ENCODE measurements at regions not wholly inside any gene's neighbourhood (a gene's known extent, or its start where the extent isn't known, plus 50 kb on each side); places are given as distances from the start of the nearest gene placed in this dataset.

DNA sequence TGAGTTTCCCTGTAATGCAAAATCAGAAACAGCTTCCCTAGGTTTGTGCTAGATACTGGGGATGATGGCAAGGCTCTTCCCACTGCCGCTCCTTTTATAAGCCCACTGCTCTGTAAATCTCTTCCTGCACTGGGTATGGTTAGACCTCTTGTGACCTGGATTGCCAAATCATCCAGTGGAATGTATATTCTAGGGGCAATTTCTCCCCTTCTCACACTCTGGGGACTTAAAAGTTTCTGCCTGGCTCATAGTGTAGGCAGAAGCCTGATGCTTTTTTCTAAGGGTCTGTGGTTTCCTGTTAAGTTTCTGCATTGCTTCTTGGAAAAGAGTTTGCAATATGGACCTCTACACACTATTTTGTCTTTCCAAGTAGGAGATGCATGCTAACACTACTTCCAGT lies 1582.0 kb upstream of the PCDH20 start:
- no peak for TF ChIP-seq ZFX (IDR thresholded peaks at IDR 0.05)
- TF ChIP-seq, protein P1, sequence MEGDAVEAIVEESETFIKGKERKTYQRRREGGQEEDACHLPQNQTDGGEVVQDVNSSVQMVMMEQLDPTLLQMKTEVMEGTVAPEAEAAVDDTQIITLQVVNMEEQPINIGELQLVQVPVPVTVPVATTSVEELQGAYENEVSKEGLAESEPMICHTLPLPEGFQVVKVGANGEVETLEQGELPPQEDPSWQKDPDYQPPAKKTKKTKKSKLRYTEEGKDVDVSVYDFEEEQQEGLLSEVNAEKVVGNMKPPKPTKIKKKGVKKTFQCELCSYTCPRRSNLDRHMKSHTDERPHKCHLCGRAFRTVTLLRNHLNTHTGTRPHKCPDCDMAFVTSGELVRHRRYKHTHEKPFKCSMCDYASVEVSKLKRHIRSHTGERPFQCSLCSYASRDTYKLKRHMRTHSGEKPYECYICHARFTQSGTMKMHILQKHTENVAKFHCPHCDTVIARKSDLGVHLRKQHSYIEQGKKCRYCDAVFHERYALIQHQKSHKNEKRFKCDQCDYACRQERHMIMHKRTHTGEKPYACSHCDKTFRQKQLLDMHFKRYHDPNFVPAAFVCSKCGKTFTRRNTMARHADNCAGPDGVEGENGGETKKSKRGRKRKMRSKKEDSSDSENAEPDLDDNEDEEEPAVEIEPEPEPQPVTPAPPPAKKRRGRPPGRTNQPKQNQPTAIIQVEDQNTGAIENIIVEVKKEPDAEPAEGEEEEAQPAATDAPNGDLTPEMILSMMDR (conservative IDR thresholded peaks at IDR 0.05) = no peak
- H3K27ac ChIP-seq = no peak overlapping the region

DNA sequence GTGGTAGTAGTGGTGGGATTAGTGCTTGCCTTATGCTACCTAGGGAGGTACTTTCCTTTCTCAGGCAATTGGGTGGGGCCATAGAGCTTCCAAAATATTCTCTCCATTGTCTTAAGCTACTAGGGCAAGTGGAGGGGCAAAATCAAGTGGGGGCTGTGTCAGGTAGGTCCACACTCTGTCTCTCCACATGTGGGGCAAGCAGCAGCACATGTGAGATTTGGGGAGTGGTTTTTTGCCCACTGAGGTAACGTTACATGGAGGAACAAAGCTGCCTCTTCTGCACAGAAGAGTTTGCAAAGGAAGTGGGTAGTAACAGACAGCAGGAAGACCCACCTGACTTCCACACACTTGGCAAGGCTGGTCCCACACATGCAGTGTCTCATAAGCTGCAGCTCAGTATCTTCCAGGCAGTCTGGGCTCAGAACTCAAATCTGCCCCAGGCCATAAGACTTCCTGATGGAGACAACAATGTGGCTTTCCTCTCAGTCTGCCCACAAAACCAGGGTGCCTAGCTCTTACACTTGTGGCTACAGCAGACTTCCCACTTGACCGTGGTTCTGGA lies 1581.5 kb upstream of the PCDH20 start:
- no peak overlapping the region for H3K27ac ChIP-seq
- no peak for TF ChIP-seq ZFX (IDR thresholded peaks at IDR 0.05)
- TF ChIP-seq, protein P1 (conservative IDR thresholded peaks at IDR 0.05) = no peak

DNA sequence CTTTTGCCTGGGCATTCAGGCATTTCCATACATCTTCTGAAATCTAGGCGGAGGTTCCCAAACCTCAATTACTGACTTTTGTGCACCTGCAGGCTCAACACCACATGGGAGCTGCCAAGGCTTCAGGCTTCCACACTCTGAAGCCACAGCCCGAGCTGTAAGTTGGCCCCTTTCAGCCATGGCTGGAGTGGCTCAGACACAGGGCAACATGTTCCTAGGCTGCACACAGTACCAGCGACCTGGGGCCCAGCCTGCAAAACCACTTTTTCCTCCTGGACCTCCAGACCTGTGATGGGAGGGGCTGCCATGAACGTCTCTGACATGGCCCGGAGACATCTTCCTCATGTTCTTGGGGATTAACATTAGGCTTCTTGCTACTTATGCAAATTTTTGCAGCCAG lies 1558.2 kb upstream of the PCDH20 start:
- no peak overlapping the region for H3K27ac ChIP-seq
- TF ChIP-seq, protein P1 (conservative IDR thresholded peaks at IDR 0.05) = no peak

DNA sequence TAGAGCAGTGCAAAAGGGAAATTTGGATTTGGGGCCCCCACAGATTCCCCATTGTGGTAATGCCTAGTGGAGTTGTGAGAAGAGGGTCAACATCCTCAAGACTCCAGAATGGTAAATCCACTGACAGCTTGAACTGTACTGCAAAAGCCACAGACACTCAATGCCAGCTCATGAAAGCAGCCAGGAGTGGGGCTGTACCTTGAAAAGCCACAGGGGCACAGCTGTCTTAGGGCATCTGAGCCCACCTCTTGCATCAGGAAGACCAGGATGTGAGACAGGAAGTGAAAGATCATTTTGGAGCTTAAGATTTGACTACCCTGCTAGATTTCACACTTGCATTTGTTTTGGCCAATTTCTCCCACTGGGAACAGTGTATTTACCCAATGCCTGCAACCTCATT lies 1548.9 kb upstream of the PCDH20 start:
- no peak overlapping the region for H3K27ac ChIP-seq
- TF ChIP-seq ZFX (IDR thresholded peaks at IDR 0.05) = no peak
- TF ChIP-seq, protein P1 (conservative IDR thresholded peaks at IDR 0.05) = no peak

DNA sequence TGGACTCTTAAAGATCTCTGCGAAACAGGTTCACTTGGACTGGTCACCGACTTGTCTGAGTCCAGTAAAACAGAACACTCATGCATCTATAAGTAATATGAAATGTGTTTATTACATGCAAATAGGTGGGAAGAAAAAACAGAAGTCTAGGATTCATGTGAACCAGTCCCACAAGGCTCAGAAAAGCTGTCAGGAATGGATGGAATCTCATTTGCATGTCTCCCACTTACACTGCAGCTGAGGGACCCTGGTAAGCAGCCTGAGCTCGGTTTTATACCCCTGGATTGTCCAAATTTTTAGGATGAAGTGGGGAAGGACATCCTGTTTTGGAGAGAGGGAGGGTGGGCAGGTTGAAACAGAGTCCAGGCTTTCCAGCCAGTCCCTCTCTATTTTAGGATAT lies 1545.1 kb upstream of the PCDH20 start:
- TF ChIP-seq ZFX (IDR thresholded peaks at IDR 0.05) = no peak
- TF ChIP-seq, protein P1 (conservative IDR thresholded peaks at IDR 0.05) = no peak
- no peak overlapping the region for H3K27ac ChIP-seq

DNA sequence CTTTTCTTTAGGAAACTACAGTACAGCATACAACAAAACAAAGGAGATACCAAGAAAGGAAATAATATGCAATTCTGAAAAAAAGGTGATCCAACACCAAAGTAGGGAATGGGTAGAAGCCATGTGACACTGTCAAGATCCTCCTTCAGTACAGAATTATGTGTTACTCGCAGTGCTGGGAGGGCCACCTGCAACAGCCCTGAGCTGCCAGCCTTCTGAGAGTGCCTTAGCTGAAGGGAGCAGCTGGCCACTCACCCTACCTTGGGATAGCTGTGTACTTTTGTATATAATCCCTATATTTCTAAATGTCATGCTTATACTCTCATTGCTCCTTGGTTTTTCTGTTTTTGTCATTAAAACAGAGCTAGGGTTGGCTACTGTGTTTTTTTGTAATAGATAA lies 1518.2 kb upstream of the PCDH20 start:
- no peak overlapping the region for H3K27ac ChIP-seq
- TF ChIP-seq, protein P1 (conservative IDR thresholded peaks at IDR 0.05) = no peak
- TF ChIP-seq ZFX (IDR thresholded peaks at IDR 0.05) = no peak

DNA sequence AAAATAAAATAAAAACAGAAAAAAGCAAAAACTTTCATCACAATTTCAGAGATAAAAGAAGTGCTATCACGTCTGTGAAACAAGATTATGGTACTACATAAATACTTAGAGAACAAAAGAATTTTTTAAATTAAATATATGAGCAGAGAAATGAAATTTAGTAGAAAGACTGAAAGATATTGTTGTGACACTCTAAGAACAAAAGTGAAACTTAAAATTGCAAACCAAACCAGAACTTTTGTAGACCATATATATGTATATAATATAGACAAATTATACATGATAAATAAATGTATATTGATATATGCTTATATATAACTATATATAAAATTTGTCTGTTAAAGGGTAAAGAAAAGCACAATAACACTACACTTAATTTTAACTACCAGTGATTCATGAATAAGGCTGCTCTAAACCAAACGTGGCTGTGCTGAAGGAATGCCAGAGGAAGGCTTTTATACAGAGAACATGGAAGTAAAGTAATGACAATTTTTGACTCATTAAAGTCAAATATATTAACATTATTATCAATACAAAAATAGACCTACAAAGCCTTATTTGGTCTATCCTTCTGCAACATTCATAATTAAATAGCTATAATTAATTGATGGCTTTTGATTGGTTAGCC lies 1516.7 kb upstream of the PCDH20 start:
- no peak overlapping the region for H3K27ac ChIP-seq
- TF ChIP-seq, protein P1 (conservative IDR thresholded peaks at IDR 0.05) = no peak
- no peak for TF ChIP-seq ZFX (IDR thresholded peaks at IDR 0.05)

Data from C4-2B (cell line).